GM12873 (cell line): ENCODE measurements at regions not wholly inside any gene's neighbourhood (a gene's known extent, or its start where the extent isn't known, plus 50 kb on each side); places are given as distances from the start of the nearest gene placed in this dataset.

Experiments used
- TF ChIP-seq, protein P1 (sequence below): IDR thresholded peaks from 2 replicates; pipeline ENCODE4 v1.5.1; 2012; ENCODE audit warnings: low read depth, mild to moderate bottlenecking, moderate library complexity, low read length, control low read depth; ENCODE audit not compliant: insufficient read depth; ENCODE audit errors: missing control alignments

DNA sequence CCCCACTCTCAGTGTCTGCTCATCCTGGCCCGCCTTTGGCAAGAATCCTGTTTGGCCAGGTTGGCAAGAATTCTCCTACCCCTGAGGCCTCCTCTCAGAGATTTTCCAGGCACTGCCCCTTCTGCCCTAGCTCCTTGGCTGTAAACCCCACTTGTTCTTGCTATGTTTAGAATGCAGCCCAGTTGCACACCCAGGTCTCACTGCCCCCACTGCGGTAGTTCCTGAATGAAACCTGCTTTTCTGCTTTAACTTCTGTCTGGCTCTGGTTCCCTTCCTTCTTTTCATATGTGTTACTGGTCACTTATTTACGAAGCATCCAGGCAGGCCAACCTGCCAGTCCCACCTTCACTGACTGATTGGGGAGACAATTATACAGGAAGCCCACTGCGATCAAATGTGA lies 576.9 kb downstream of the GLRX3 start:
- TF ChIP-seq, protein P1, sequence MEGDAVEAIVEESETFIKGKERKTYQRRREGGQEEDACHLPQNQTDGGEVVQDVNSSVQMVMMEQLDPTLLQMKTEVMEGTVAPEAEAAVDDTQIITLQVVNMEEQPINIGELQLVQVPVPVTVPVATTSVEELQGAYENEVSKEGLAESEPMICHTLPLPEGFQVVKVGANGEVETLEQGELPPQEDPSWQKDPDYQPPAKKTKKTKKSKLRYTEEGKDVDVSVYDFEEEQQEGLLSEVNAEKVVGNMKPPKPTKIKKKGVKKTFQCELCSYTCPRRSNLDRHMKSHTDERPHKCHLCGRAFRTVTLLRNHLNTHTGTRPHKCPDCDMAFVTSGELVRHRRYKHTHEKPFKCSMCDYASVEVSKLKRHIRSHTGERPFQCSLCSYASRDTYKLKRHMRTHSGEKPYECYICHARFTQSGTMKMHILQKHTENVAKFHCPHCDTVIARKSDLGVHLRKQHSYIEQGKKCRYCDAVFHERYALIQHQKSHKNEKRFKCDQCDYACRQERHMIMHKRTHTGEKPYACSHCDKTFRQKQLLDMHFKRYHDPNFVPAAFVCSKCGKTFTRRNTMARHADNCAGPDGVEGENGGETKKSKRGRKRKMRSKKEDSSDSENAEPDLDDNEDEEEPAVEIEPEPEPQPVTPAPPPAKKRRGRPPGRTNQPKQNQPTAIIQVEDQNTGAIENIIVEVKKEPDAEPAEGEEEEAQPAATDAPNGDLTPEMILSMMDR = no peak

DNA sequence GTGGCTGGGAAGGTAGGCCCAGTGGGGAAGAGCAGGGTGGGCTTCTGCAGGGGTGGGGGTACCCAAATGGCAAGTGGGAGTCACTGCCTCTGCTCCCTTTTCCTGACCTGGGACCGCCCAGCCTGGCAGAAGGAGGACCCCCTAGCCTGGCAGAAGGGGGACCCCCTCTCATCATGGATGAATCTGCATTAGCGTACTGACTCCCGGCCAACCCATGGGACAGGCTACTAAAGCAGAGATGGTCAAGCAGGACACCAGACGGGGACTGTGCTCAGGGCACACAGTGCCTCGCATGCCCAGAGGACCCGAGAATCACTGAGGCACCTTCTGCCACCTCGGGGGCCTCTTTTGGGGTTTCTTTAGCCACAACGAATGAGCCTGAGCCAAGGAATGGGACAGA lies 577.5 kb downstream of the GLRX3 start:
- TF ChIP-seq, protein P1 = no peak

DNA sequence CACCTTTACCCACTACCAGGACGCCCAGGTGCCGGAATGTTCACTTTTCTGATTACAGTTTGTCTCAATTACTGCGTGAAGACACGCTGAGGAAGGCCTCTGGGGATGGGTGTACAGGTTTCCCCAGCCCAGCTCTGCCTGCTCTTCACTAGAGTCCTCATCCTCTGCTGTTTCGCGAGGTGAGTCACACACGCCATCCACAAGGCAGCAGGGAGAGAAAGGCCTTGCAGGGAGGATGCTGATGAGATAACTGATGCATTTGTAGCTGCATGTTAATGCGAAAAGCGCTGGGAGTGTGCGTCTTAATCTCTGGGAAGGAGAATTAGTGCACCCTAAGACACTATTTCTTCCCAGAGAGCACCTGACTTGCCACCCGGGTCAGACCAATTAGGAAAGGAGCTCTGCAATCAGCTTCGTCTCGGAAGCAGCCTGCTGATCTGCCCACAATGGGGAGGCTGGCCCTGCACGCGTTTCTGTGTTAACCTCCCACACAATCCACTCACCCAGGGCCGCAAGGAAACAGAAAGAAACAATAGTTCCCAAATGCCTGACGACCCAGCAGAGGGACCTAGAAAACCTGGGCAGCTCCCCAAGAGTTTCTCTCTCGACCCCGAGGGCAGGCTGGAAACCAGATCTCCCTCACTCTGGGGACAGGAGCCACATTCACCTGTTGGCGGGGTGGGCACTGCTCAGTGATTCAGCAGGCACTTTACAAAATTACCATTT lies 578.7 kb downstream of the GLRX3 start:
- TF ChIP-seq, protein P1 = no peak

DNA sequence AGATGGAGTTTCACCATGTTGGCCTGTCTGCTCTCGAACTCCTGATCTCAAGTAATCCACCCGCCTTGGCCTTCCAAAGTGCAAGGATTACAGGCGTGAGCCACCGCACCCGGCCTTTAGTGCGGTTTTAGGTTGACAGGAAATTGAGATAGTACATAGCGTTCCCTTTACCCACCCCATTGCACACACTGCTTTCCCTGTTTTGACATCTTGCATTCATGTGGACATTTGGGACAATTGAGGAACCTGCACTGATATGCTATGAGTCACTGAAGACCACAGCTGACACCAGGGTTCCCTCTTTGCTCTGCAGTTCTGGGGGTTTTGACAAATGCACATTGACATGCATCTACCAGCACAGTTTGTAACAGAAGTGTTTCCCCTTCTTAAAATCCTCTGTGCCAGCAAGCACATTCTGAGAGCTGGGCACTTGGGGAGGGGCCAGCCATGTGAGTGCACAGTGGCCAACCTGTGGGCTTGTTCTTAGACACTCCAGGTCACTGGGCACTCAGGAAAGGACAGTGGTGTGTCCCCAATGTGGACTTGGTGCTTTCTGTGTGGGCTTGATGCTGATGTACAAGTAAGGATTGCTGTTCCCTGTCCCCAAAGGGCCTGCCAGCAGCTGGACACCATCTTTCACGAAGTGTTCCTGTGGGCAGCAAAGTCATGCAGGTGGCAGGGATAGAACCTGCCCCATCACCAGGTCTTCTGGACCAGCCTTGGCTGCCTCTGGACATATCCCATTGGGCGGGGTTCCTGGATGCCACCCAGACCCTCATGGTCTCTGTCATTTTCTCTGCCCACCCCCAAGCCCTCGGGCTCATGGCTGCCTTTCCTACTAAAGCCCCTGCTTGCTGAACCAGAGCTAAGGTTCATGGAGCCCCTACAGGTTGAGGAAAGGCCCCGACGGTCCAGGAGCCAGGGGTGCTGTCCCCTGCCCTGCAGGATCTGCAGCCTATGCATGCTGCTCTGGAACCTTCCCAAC lies 579.8 kb downstream of the GLRX3 start:
- TF ChIP-seq, protein P1 = no peak

DNA sequence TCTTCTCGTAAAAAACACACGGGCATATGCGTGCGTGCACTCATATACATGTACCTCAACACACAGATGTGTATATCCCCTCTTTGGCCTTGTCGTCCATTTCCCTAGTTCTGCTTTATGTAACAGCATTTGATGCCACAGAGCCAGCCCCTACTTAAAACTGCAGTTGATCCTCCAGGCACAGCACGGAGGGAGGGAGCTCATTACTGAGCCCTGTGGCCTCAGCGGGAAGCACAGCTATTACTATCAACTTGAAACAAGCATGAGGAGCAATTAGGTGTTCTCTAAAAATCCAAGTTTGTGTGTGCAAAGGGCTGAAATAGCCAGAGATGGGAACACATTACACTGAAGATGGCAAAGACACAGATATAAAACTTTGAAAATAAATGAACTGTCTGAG lies 580.9 kb downstream of the GLRX3 start:
- TF ChIP-seq, protein P1 = no peak

DNA sequence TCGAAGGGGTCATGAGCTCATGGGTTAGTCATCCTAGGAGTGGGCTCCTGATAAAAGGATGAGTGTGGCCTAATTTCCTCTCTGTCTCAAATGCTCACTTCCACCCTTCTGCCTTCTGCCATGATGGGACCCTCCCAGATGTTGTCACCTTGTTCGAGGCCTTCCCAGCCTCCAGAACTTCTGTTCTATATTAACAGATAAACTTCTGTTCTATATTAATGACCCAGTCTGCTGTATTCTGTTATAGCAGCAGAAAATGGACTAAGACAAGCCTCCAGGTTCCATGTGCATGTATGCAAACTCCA lies 583.2 kb downstream of the GLRX3 start:
- TF ChIP-seq, protein P1 = no peak

DNA sequence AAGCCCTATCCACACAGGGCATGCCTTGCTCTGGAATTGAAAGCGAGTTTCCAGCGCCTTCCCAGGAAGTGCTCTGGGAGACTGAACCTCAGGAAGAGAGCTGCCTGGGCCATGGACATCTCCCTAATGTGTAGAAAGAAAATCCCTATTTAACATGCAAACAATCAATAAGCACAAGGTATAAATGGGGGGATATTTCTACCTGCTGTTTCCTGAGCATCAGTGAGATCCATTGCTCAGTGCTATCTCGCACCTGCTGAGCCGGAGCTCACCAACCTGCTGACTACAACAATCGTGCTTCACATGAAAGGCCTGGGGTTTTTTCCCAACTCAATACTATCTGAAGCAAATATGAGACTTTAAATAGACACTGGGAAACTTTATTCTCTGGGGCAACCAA lies 584.0 kb downstream of the GLRX3 start:
- TF ChIP-seq, protein P1 = no peak
